HepG2 (cell line): ENCODE measurements at regions not wholly inside any gene's neighbourhood (a gene's known extent, or its start where the extent isn't known, plus 50 kb on each side); places are given as distances from the start of the nearest gene placed in this dataset.

Experiments
- ATAC-seq: fragments of 200-7000 bp; cut with Tn5 transposase; 3 replicates; pipeline ENCODE4 v1.9.1; 2020; ENCODE audit warnings: mild to moderate bottlenecking, moderate library complexity
- BruUV-seq: library from RNA; stranded (reverse); fragments of 400-500 nt; replicated peaks from 2 replicates; lab custom pipeline; 2021; lab: Mats Ljungman, UMichigan
- CTCF ChIA-PET: fragments of 300-600 bp; formaldehyde crosslinking; extraction: SDS; loops from one replicate; lab custom pipeline; 2021; ENCODE audit warnings: low total read pairs, inconsistent platforms, low intra/inter-chr PET ratio; lab: Yijun Ruan, JAX
- POLR2A ChIA-PET: fragments of 350-600 bp; sonication (Branson Sonifier 250); formaldehyde crosslinking; loops from one replicate; lab custom pipeline; 2020; ENCODE audit warnings: antibody characterized with exemption, inconsistent platforms; lab: Yijun Ruan, JAX
- DNase-seq: peaks from one replicate; pipeline ENCODE4 v3.0.0-alpha.2; 2015; ENCODE audit warnings: low spot score
- FAIRE-seq: peaks from 3 replicates; lab custom pipeline; 2011; peaks lifted over from hg19 to GRCh38; lab: Jason Lieb, UNC
- H2AFZ ChIP-seq: one replicate; pipeline ENCODE4 v1.6.1; 2011; ENCODE audit warnings: low read length, inconsistent platforms
- H3K27ac ChIP-seq: fragments of 300-600 bp; 3 replicates; pipeline ENCODE4 v1.8.0; 2011; ENCODE audit warnings: mixed run types, mild to moderate bottlenecking, mixed read lengths, low read length, inconsistent platforms; ENCODE audit not compliant: insufficient read depth; ENCODE audit errors: extremely low read length
- H3K27me3 ChIP-seq, 2 experiments: fragments of 200-600 bp in 1 of 2; 2 replicates in 1 of 2; 3 replicates in 1 of 2; pipeline versions ENCODE4 v1.6.0 to v1.8.0; 2011; ENCODE audit warnings: low read length in 2 of 2, mild to moderate bottlenecking in 2 of 2, moderate library complexity in 2 of 2, inconsistent platforms in 1 of 2; ENCODE audit not compliant: insufficient read depth in 2 of 2, control insufficient read depth in 1 of 2
- H3K36me3 ChIP-seq, 2 experiments: fragments of 200-600 bp in 1 of 2; replicated peaks in 1 of 2; 2 replicates in 1 of 2; 3 replicates in 1 of 2; pipeline versions ENCODE4 v1.5.1 to v1.8.0; 2011; ENCODE audit warnings: low read length in 2 of 2, inconsistent platforms in 1 of 2; ENCODE audit not compliant: insufficient read depth in 2 of 2, control insufficient read depth in 1 of 2
- H3K4me1 ChIP-seq: 2 replicates; pipeline ENCODE4 v1.5.1; 2012; ENCODE audit warnings: low read length, inconsistent platforms; ENCODE audit not compliant: insufficient read depth
- H3K4me2 ChIP-seq: 2 replicates; pipeline ENCODE4 v1.6.0; 2011; ENCODE audit warnings: low read depth, low read length, inconsistent platforms
- H3K4me3 ChIP-seq, 3 experiments: fragments of 200-600 bp in 1 of 3; sonication (generic), shearing (Covaris generic) in 1 of 3; replicated peaks in 1 of 3; 2 replicates each; pipeline ENCODE4 v1.5.1; 2011 to 2016; ENCODE audit warnings: low read length in 3 of 3, inconsistent platforms in 2 of 3, low read depth in 2 of 3, mild to moderate bottlenecking in 2 of 3, control low read depth in 1 of 3, mixed read lengths in 1 of 3; ENCODE audit not compliant: insufficient read depth in 1 of 3
- H3K79me2 ChIP-seq: one replicate; pipeline ENCODE4 v1.6.1; 2011; ENCODE audit warnings: low read length, inconsistent platforms; ENCODE audit not compliant: insufficient read depth
- H3K9ac ChIP-seq: 2 replicates; pipeline ENCODE4 v1.6.0; 2011; ENCODE audit warnings: mild to moderate bottlenecking, low read depth, low read length, inconsistent platforms; ENCODE audit not compliant: insufficient read depth
- H3K9me3 ChIP-seq: 2 replicates; pipeline ENCODE4 v1.5.1; 2012; ENCODE audit warnings: mild to moderate bottlenecking, low read length
- H4K20me1 ChIP-seq: 2 replicates; pipeline ENCODE4 v1.6.0; 2011; ENCODE audit warnings: inconsistent platforms, mild to moderate bottlenecking, low read length, moderate library complexity; ENCODE audit not compliant: insufficient read depth
- CEBPB ChIP-seq: IDR thresholded peaks from 2 replicates; pipeline ENCODE4 v1.6.1; 2011; ENCODE audit warnings: low read depth, low read length, improper control_type of control experiment, borderline replicate concordance
- CREB1 ChIP-seq, 2 experiments: fragments of 450-650 bp in 1 of 2; IDR thresholded peaks; 2 replicates each; pipeline ENCODE4 v1.6.1; 2016 to 2017; ENCODE audit warnings: control low read depth in 1 of 2, mild to moderate bottlenecking in 1 of 2, missing compliant biosample characterization in 1 of 2, missing genetic modification characterization in 1 of 2
- DNMT1 ChIP-seq: sonication (generic); formaldehyde crosslinking; IDR thresholded peaks from 2 replicates; pipeline ENCODE4 v1.5.1; 2020; ENCODE audit warnings: mild to moderate bottlenecking, missing genetic modification reagents
- FLYWCH1 ChIP-seq: sonication (generic); formaldehyde crosslinking; IDR thresholded peaks from 2 replicates; pipeline ENCODE4 v1.8.1; 2023; ENCODE audit warnings: mild to moderate bottlenecking, missing genetic modification reagents
- MAFF ChIP-seq: IDR thresholded peaks from 2 replicates; pipeline ENCODE4 v1.6.1; 2011; ENCODE audit warnings: low read depth, low read length, improper control_type of control experiment
- MAFK ChIP-seq, 2 experiments: IDR thresholded peaks in 1 of 2; conservative IDR thresholded peaks in 1 of 2; 2 replicates each; pipeline ENCODE4 v1.6.1; 2011; ENCODE audit warnings: improper control_type of control experiment in 2 of 2, low read length in 2 of 2
- MTA1 ChIP-seq: sonication (generic); formaldehyde crosslinking; IDR thresholded peaks from 2 replicates; pipeline ENCODE4 v1.4.0; 2020; ENCODE audit warnings: missing genetic modification reagents, mild to moderate bottlenecking, borderline replicate concordance
- NPAS2 ChIP-seq: sonication (generic); formaldehyde crosslinking; IDR thresholded peaks from 2 replicates; pipeline ENCODE4 v1.8.0; 2022; ENCODE audit warnings: mild to moderate bottlenecking, missing genetic modification reagents, borderline replicate concordance
- PCBP2 ChIP-seq: fragments of 200-400 bp; formaldehyde crosslinking; optimal IDR thresholded peaks from 2 replicates; pipeline ENCODE3; 2018; ENCODE audit warnings: low read length, low read depth; ENCODE audit not compliant: poor library complexity, severe bottlenecking
- ZNF124 ChIP-seq: sonication (generic); formaldehyde crosslinking; IDR thresholded peaks from 2 replicates; pipeline ENCODE4 v1.4.0; 2020; ENCODE audit warnings: missing genetic modification reagents
- ZNF343 ChIP-seq: sonication (generic); formaldehyde crosslinking; IDR thresholded peaks from 2 replicates; pipeline ENCODE4 v1.4.0; 2020; ENCODE audit warnings: mild to moderate bottlenecking, missing genetic modification reagents
- ZSCAN29 ChIP-seq: sonication (generic); formaldehyde crosslinking; conservative IDR thresholded peaks from 2 replicates; pipeline ENCODE4 v1.4.0; 2020; ENCODE audit warnings: mild to moderate bottlenecking, missing genetic modification reagents
- WGBS: methylation state at CpG from one replicate; pipeline ENCODE4 v1.1.6; 2017; ENCODE audit warnings: low lambda C conversion rate; 5-methylcytosine and 5-hydroxymethylcytosine counted together
- in situ Hi-C: cut with HindIII; loops from 2 replicates; pipeline ENCODE4 v1.10.0; 2017; ENCODE audit warnings: low pct_unique_long_range_greater_than_20kb; ENCODE audit not compliant: extremely low pct_ligation_motif_present
- intact Hi-C: fragments of 100-400 bp; cut with micrococcal nuclease; formaldehyde crosslinking; loops from one replicate; pipeline ENCODE4 v1.10.0; 2022; ENCODE audit not compliant: unreplicated experiment
- TF ChIP-seq, protein P1 (sequence below): sonication (generic); formaldehyde crosslinking; IDR thresholded peaks from 2 replicates; pipeline ENCODE4 v1.4.0; 2020; ENCODE audit warnings: missing genetic modification reagents, borderline replicate concordance
- TF ChIP-seq, protein P2 (sequence below): sonication (generic); formaldehyde crosslinking; IDR thresholded peaks from 2 replicates; pipeline ENCODE4 v1.5.0; 2020; ENCODE audit warnings: missing genetic modification reagents

DNA sequence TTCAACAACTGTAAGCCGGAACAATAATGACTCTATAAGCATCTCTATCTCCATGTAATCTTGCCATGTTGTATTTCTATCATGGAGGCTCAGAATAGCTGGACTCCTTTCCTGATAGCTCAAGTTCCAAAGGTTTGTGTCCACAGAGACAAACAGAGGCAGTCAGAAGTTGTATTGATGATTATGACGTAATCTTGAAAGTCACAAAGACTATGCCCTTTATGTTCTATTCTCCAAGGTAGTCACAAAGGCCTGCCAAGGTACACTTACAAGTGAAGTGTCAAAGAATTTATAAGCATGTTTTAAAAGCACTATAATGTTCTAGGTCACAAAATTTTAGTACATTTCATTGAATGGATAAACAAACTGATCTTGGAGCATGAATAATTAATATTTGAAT lies 542.2 kb downstream of the CDH11 start (continued):
- peak; percentile 27; the same call in 1 of the 2 replicates for TF ChIP-seq CEBPB
- peak; percentile 78 for TF ChIP-seq CREB1 (IDR thresholded peaks at IDR 0.05)
- TF ChIP-seq CREB1 (CRISPR knock-in tag; IDR thresholded peaks at IDR 0.05): no peak
- no peak for TF ChIP-seq ZSCAN29 (CRISPR knock-in tag)

DNA sequence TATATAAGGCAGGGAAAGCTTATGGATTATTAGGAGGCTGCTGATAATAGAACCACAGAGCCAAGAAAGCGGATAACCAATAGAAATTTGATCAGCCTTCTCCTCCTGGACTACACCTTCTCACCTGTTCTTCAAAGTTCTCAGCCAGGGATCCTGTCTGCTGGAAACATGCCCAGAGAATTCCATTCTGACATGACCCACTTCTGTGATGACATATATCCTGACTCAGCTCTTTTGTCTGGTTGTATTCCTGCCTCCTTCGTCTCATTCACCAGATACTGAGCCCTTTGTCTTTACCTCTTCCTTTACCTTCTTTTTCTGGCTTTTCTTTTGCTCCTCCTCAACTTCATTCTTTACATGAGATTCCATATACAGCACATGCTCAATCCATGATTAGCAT lies 576.1 kb downstream of the CDH11 start:
- Histone ChIP-seq H3K4me1 (no peaks in the 10 kb centered on the region), H3K27me3 (no peaks in the 10 kb centered on the region), H3K79me2 (no peaks in the 10 kb centered on the region), H2AFZ (no peak overlapping the region), H3K36me3 (no peaks in the 10 kb centered on the region), H3K27ac (no peak overlapping the region), H3K9me3 (peaks cover 49% of the 10 kb centered on the region), H4K20me1 (no peaks in the 10 kb centered on the region), H3K4me2 (no peak overlapping the region), H3K4me3 (no peak overlapping the region), H3K9ac (no peak overlapping the region)
- POLR2A ChIA-PET: no interaction called here
- in situ Hi-C loops: no loop called here
- CTCF ChIA-PET: no interaction called here
- TF ChIP-seq MTA1 (CRISPR knock-in tag) (no peak), MAFK (conservative IDR thresholded peaks at IDR 0.05 in 1 of 2, IDR thresholded peaks at IDR 0.05 in 1 of 2; ENCODE audit: low read length in 2 of 2) (peak; percentile 92 to 97), MAFF (peak; percentile 94)
- DNase-seq (no peak), ATAC-seq (no peak), FAIRE-seq (no peak)
- WGBS: 6% methylated on average over 2 of the region's 2 CpGs
- intact Hi-C loops: no loop called here
- BruUV-seq: no TSS peak

DNA sequence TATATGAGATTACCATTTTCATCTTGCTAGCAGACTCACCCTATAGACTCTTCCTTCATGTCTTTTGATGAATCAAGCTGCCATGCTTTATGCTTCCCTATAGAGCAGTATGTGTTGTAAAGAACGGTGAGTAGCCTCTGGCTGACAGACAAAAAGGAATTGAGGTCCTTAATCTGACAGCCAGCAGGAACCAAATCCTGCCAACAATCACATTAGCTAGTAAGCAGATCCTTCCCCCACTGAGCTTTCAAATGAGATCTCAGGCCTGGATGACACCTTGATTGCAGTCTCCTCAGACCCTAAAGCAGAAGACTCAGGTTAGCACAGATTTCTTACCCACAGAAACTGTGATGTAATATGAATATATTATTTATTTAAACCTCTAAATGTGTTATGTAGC lies 577.0 kb downstream of the CDH11 start:
- no peaks in the 10 kb centered on the region for H4K20me1 ChIP-seq
- ATAC-seq (no peak), DNase-seq (no peak), FAIRE-seq (no peak)
- no peaks in the 10 kb centered on the region for H3K79me2 ChIP-seq
- intact Hi-C loops: no loop called here
- no peaks in the 10 kb centered on the region for H3K27me3 ChIP-seq
- no peak overlapping the region for H3K4me2 ChIP-seq
- no peak overlapping the region for H3K4me3 ChIP-seq
- no peaks in the 10 kb centered on the region for H3K4me1 ChIP-seq
- H3K9ac ChIP-seq: no peak overlapping the region
- POLR2A ChIA-PET: no interaction called here
- H3K36me3 ChIP-seq: no peaks in the 10 kb centered on the region
- peaks cover 51% of the 10 kb centered on the region for H3K9me3 ChIP-seq
- WGBS: 0% methylated on average over 1 of the region's 1 CpG
- no peak overlapping the region for H3K27ac ChIP-seq
- no TSS peak for BruUV-seq
- CTCF ChIA-PET: no interaction called here
- no peak overlapping the region for H2AFZ ChIP-seq
- in situ Hi-C loops: no loop called here
- TF ChIP-seq DNMT1 (CRISPR knock-in tag) (no peak), PCBP2 (no peak), ZNF124 (no peak), ZNF343 (CRISPR knock-in tag) (no peak), NPAS2 (CRISPR knock-in tag) (no peak), FLYWCH1 (CRISPR knock-in tag) (no peak)
- TF ChIP-seq, protein P1, sequence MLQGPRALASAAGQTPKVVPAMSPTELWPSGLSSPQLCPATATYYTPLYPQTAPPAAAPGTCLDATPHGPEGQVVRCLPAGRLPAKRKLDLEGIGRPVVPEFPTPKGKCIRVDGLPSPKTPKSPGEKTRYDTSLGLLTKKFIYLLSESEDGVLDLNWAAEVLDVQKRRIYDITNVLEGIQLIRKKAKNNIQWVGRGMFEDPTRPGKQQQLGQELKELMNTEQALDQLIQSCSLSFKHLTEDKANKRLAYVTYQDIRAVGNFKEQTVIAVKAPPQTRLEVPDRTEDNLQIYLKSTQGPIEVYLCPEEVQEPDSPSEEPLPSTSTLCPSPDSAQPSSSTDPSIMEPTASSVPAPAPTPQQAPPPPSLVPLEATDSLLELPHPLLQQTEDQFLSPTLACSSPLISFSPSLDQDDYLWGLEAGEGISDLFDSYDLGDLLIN (CRISPR knock-in tag): no peak
- TF ChIP-seq, protein P2, sequence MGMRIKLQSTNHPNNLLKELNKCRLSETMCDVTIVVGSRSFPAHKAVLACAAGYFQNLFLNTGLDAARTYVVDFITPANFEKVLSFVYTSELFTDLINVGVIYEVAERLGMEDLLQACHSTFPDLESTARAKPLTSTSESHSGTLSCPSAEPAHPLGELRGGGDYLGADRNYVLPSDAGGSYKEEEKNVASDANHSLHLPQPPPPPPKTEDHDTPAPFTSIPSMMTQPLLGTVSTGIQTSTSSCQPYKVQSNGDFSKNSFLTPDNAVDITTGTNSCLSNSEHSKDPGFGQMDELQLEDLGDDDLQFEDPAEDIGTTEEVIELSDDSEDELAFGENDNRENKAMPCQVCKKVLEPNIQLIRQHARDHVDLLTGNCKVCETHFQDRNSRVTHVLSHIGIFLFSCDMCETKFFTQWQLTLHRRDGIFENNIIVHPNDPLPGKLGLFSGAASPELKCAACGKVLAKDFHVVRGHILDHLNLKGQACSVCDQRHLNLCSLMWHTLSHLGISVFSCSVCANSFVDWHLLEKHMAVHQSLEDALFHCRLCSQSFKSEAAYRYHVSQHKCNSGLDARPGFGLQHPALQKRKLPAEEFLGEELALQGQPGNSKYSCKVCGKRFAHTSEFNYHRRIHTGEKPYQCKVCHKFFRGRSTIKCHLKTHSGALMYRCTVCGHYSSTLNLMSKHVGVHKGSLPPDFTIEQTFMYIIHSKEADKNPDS (CRISPR knock-in tag): no peak
